Muscle of back (tissue), 3 donors: ENCODE measurements at regions not wholly inside any gene's neighbourhood (a gene's known extent, or its start where the extent isn't known, plus 50 kb on each side); places are given as distances from the start of the nearest gene placed in this dataset.

Source experiments
- DNase-seq, 3 donors: peaks; one replicate each; pipeline versions ENCODE4 v3.0.0 to v3.0.0-alpha.2; 2013

DNA sequence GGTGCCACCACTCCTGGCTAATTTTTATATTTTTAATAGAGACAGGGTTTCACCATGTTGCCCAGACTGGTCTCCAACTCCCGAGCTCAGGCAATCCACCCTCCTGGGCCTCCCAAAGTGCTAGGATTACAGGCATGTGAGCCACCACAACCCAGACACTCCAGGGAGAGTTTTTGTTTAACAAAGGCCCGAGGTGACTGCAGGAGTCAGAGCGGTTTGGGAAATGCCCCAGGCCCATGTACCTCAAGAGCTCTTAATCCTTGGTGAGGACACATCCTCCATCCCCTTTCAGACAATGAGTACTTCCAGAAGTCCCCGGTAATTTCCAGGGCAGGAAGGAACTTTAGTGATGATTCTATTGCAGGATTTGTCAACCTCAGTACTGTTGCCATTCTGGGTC is 176.0 kb downstream of the ESRRB start:
- no peak for DNase-seq

DNA sequence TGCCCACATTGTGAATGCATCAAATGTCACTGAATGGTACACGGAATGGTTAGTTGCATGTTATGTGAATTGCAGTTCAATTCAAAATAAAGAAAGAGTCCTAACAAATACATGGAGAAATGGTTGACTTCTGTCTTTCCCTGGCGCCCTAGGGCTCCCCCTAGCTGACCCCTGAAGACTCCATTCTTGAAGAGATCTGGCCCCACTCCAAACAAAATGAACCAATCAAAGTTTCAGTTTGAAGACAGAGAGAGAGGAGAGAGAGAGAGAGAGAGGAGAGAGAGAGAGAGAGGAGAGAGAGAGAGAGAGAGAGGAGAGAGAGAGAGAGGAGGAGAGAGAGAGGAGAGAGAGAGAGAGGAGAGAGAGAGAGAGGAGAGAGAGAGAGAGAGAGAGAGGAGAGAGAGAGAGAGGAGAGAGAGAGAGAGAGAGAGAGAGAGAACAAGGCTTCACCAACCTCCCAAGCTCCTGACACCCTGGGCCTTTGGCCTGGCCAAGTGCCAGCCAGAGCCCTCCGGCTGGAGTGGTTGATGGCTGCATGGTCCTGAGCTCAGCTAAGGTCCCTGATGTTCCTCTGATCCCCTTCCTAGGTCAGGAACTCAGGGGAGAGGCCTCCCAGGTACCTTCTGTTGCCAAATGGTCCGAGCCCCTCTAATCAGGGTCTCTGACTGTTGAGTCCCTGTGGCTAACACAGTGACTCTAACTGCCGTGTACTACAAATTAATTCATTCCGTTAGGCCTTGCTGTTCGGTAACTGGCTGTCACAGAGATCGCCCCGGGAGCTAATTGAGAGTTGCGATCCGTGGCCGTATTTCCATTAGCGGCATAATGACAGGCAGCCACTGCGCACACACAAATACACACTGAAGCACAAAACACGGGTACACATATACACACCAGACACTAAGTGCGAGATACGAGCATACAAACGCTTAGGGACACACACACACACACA is 188.8 kb downstream of the ESRRB start:
- DNase-seq = no peak

- no peak for DNase-seq
Observed at GRCh38 chr14:76566439-76566838, 190.5 kb downstream of the ESRRB start.

GRCh38 chr14:76574416-76575095 is 186.7 kb upstream of the VASH1 start:
- DNase-seq = no peak

- no peak for DNase-seq
Observed at GRCh38 chr14:76575108-76575507, 186.2 kb upstream of the VASH1 start.

DNA sequence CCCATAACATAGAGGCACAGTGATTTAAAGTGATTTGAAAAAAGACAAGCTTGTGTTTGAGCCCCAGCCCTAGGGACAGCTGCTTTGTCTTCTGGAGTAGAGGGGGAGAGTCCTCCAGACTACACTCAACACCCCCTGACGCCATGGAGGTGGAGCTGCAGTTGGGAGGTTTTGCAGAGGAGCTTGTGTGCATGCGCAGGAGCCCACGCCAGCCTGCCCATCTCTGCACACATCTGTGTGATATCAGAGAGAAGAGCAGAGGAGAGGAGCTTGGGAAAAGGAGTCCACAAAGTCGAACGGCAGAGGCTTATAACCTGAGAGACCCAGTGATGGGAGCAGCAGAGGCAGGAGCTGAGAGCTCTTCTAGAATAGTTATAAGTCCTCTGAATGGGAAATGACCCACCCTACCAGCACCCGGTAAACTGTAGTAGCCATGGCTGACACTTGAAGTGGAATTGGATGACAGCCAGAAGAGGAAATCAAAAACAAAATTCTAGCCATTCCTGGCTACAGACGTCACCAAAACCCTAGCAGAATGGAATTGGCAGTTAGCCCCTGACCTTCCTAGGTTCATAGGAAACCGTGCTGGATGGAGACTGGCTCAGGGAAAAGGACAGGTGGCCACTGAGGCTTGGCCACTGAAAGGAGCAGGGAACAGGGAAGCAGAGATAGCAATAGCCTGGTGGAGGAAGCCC is 185.1 kb upstream of the VASH1 start:
- DNase-seq = no peak

DNA sequence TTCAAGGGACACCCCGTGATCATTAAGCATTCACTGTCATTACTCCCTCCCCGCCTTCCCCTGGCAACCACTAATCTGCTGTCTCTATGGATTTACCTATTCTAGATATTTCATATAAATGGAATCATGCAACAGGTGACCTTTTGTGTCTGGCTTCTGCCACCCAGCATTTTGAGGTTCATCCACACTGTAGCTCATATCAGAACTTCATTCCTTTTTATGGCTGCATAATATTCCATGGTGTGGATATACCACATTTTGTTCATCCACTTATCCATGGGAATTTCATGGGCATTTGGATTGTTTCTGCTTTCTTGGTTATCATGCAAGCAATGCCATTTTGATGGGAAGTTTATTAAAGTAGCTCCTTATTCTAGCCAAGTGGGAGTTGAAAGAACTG is 184.2 kb upstream of the VASH1 start:
- no peak for DNase-seq

- no peak for DNase-seq
Observed at GRCh38 chr14:76577837-76578236, 183.4 kb upstream of the VASH1 start.

GRCh38 chr14:76580399-76580798 is 180.9 kb upstream of the VASH1 start:
- DNase-seq = no peak

DNA sequence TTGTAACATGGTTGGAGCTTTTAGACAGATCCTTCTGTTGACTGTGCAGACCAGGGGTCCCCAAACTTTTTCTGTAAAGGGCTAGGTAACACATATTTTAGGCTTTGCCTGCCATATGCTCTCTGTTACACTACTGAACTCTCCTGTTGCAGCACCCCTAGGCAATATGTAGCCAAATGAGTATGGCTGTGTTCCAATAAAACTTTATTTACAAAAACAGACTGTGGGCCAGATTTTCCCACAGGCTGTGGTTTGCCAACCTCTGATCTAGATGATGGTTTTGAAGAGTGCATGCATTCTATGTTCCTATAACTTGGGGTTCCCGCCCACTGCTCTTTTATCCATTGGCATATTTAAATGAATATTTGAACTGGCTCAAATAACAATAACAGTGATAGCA is 180.3 kb upstream of the VASH1 start:
- no peak for DNase-seq

DNA sequence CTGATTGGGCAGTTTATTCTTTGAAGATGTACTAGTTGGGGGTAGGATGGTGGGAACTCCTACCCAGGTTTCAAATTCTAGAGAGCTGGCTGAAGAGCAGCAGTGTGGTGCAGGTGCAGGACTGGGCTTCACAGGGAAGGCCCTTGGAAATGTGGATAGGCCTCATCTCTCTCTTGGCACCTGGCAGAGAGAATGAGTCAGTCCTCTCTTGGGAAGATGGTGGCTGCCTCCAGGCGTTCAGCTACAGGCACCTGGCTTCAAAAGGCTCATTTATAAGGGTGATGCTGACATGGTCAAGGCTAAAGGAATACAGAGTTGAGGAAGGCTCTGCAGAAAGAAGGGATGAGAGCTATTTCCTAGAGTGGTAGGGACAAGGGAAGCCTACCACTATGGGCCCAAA is 179.7 kb upstream of the VASH1 start:
- DNase-seq = no peak

DNA sequence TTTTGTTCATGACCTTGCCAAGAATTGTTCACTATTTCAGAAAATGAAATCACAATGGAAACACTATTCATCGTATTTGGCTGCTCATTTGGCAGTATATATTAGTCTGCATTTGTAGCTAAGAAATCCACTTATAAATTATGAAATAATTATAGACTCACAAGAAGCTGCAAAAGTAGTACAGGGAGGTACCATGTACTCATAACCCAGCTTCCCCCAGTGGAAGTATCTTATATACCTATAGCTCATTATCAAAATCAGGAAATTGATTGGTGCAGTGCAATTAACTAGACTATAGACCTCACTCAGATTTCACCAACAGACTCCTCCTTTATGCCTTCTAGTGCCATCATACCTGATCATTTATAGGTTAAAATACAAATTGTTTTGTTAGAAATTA is 178.8 kb upstream of the VASH1 start:
- no peak for DNase-seq

DNA sequence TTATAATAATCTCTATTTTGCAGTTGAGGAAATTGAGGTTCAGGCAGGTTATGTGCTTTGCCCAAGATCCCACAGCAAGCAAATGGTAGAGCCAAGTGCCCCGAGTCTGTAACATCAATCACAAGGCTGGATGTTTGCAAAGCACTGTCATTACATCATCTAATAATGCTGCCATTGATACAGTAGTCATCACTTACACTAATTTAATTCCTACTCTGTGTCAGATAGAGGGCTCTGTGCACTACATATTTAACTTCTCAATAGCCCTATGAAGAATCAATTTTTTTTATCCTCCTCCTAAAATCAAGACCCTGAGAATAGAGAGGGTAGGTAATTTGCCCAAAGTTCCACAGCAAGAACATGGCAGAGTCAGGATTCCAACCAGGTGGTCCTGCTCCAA is 178.1 kb upstream of the VASH1 start:
- DNase-seq = no peak

- no peak for DNase-seq
Observed at GRCh38 chr14:76583805-76584204, 177.5 kb upstream of the VASH1 start.

DNA sequence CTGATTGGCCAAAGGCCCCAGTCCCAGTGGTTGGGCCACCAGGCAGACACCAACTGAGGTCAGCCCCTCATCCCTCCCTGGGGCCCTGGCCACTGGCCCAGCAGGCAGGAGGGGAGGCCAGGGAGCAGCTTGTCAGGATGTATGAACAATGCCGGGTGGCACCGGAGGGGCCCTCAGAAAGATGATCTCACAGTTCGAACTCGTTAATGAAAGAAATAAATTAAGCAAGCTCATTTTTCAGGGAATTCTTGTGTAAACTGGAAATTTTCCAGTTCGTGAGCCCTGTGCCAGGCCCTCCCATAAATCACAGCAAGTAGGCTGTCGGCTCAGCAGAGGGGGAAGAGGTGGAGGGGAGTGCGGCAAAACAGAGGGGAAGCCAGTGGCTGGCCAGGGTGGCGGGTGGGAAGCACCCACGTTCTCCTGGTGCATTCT is 177.0 kb upstream of the VASH1 start:
- DNase-seq = no peak

GRCh38 chr14:76585616-76586015 is 175.7 kb upstream of the VASH1 start:
- no peak for DNase-seq

DNA sequence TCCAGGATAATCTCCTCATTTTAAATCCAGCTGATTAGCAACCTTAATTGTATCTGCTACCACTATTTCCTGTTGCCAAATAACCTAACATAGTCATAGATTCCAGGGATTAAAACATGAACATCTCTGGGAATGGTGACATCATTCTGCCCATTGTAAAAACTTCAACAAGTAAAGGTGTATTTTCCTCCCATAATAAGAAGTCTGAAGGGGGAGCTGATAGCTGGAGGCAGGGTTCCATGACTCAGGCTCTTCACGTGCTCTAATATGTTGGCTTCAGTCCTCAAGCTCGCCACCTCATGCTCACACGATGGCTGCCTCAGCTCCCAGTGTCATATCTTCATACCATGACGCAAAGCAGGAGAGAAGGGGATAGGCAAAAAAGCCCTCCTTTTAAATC is 172.0 kb upstream of the VASH1 start:
- DNase-seq = no peak

DNA sequence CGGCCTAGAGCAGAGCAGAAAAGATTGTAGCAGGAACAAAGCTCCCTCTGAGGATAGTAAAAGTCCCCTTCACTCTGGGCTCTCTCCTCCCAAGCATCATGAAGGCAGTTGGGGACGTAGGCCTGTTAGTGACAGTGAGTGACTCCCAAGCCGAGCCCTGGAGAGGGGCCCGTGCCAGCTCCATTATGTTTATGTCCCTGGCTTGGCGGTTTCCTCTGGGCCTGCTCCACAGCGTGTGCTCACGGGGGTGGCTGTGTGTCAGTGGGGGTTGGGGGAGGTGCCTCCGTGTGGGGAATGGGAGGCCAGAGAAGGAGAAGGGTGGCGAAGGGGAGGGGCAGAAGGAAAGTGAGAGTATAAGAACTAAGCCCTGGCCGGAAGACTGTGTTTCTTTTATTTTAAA is 170.0 kb upstream of the VASH1 start:
- DNase-seq = no peak

DNA sequence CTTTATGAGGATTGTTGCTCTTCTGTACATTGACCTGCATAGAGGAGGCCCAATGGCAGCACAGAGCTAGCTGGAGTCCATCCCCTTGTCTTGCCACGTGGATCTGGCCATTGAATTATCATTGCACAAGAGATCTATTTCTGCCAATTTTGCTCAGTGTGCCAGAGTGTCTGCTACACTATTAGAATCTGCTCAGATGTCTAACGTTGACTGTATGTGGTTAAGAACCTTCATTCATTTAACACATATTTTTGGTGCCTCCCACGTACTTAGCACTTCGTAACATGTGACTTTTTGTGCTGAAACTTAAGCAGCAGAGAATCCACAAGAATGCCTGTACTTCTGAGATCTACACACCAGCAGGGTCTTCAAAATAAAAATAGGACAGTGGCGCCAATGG is 166.0 kb upstream of the VASH1 start:
- no peak for DNase-seq

DNA sequence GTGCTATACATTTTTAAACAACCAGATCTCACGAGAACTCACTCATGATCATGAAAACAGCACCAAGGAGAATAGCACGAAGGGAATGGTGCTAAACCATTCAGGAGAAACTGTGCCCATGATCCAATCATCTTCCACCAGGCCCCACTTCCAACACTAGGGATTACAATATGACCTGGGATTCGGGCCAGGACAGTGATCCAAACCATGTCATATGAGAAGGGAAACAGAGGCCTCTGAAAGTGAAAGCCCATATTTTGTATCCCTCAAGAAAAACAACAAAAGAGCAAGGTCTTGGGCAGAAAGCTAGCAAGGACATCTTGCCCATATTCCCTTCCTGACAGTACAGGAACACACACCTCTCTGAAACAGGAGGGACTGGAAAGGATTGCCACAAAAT is 163.9 kb upstream of the VASH1 start:
- no peak for DNase-seq

- no peak for DNase-seq
Observed at GRCh38 chr14:76599141-76599540, 162.1 kb upstream of the VASH1 start.

DNA sequence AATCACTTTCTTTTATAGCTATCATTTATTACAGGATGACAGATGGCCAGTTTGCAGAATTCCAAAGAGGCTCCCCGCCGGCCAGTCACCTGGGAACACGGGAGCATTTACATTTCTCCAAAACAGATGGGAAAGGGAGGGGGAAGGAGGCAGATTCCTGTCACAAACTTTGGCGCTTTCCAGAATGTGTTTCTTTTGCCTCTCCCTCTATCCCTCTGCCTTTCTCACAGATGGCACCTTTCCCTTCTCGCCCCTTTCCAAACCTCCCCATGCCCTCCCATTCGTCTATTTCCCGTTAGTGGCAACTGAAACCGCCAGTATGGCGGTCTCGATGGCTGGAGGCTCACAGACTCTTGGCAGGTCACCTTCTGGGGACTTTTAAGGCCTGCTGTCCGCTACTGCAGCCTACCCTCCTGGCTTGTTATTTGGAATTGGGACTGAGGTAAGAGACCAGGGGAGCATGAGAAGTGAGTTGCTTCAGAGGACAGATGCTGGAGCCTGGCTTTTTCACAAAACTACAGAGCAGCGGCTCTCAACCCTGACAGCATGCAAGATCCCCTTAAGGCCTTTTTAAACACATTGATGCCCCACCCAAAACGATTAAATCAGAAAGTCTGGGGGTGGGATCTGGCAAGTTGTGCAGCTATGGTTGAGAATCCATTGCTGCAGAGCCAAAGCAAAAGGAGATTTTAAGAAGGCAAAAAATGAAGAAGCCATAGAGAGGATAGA is 161.5 kb upstream of the VASH1 start:
- DNase-seq = no peak
